ENCODE measurements at regions not wholly inside any gene's neighbourhood (a gene's known extent, or its start where the extent isn't known, plus 50 kb on each side); places are given as distances from the start of the nearest gene placed in this dataset.

DNA sequence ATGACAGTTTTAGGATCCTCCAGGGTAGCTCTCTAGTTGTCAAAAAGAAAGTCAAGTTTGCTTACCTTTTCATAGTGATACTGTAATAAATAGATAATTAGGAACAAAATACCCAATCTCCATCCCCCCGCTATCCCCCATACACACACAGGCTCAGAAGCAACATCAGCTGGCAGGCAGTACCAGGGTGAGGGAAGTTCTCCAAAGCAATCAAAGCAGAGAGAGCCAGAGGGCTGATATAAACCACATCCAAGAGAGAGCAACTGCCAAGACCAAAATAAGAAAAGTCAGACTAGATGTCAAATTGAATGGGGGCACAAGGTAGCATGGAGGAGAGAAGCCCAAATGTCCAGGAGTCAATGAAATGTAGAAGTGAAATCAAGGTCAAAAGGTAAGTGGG is 80.2 kb upstream of the PTPRR start:
- TF ChIP-seq, protein P1, sequence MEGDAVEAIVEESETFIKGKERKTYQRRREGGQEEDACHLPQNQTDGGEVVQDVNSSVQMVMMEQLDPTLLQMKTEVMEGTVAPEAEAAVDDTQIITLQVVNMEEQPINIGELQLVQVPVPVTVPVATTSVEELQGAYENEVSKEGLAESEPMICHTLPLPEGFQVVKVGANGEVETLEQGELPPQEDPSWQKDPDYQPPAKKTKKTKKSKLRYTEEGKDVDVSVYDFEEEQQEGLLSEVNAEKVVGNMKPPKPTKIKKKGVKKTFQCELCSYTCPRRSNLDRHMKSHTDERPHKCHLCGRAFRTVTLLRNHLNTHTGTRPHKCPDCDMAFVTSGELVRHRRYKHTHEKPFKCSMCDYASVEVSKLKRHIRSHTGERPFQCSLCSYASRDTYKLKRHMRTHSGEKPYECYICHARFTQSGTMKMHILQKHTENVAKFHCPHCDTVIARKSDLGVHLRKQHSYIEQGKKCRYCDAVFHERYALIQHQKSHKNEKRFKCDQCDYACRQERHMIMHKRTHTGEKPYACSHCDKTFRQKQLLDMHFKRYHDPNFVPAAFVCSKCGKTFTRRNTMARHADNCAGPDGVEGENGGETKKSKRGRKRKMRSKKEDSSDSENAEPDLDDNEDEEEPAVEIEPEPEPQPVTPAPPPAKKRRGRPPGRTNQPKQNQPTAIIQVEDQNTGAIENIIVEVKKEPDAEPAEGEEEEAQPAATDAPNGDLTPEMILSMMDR (IDR thresholded peaks at IDR 0.05) = no peak
- TF ChIP-seq EP300 (IDR thresholded peaks at IDR 0.05) = no peak
- TF ChIP-seq POLR2AphosphoS5 (IDR thresholded peaks at IDR 0.05) = no peak
